HG02798 (cell line): ENCODE measurements at regions not wholly inside any gene's neighbourhood (a gene's known extent, or its start where the extent isn't known, plus 50 kb on each side); places are given as distances from the start of the nearest gene placed in this dataset.

Experiments
- ATAC-seq: cut with Tn5 transposase; IDR thresholded peaks from one replicate; pipeline ENCODE4 v1.9.1; 2021; ENCODE audit warnings: mild to moderate bottlenecking; ENCODE audit not compliant: unreplicated experiment, poor library complexity

DNA sequence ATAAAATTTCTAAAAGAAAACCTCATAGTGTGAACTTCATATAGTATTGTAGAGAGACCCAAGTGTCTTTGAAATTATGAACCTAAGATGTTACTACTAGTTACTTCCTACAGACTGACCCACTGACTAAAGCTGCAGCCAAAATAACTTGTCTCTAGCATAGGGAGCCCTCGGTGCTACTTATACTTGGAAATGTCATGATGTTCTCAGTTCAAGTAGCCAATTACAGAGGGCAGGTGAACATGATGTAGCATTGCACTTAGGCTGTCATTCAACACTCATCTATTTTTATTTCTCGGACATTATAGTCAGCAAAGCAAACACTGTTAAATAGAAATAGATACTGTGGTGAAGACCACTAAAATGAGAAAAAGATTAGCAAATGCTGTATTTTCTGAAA is 165.6 kb downstream of the AREG start:
- no peak for ATAC-seq

DNA sequence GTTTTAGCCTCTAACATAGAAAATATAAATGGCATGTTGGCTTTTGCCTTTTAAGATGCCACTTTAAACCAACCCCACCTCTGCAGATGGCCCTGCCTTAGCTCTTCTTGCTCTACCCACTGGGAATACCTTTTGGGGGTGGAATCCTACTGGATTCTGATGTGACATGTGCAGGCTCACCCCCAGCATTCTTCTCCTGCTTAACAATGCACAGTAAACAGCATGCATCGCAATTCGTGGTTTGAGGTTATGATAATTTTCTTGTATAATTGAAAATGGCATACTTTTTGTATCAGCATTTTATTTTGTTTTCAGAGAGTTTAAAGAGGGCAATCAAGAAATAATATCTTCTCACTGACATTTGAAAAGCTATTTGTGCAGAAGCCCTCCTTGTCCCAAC is 167.9 kb downstream of the AREG start:
- ATAC-seq = no peak

DNA sequence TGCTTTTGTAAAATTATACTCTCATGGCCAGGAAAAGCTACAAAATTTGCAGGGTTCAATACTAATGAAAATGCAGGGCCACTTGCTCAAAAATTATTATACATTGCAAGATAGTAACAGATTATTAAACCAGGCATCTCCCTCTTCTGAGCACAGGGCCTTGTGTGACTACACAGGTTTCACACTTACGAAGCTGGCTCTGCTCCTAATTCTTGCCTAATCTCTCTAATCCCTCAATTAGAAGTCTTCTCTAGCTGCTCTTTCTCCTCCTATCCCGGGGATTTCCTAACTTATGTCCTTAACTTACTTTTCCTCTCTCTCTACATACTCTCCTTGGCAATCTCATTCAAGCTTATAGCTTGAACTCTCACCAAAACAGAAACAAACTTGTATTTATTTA is 168.3 kb downstream of the AREG start:
- ATAC-seq = no peak

DNA sequence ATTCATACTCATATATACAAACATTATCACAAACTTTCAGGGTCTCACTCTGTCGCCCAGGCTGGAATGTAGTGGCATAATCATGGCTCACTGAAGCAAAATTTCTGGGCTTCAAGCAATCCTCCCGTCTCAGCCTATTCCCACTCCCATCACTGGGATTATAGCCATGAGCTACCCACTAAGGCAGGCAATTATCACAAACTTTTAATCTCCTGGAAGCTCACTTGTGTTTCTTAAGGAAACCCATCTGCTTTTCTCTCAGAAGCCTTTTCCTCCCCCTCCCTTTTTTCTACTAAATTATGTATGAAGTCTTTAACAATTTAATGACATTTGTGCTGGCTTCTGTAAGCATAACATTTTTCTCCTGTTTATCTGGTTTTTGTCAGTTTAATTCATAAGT is 170.5 kb downstream of the AREG start:
- ATAC-seq = no peak

DNA sequence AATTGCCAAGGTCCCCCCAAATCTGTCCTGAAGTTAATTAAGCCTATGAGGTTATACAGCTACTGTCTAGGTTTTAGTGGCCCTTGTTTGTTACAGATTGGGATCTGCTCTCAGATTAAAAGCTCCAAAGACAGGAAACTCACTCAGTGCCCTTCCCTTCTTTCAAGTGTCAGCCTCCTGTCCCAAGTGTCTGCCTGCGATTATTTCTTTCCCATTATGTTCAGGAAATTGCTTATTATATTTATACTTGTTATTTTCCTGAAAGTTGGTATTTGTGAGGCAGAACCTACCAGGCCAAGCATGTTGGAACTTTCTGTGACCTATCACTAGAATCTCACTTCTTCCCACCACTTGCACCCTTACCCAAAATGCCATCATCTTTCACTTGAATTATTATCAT is 173.2 kb downstream of the AREG start:
- ATAC-seq = no peak

DNA sequence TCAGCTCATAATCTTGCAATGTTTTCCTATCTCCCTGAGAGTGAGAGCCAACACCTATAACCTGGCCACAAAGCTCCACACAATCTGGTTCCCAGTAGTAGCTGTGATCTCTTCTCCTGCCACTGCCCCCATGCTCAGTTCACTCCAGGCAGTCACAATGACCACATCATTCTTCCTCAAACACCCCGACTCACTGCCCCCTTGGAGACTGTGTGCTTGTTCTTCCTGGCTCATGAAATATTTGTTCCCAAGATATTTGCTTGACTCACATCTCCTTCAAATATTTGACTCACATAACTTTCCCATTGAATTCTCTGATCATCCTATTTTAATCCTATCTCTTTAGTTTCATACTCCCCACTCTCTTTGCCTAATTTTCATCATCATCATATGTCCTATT is 173.7 kb downstream of the AREG start:
- ATAC-seq = no peak

DNA sequence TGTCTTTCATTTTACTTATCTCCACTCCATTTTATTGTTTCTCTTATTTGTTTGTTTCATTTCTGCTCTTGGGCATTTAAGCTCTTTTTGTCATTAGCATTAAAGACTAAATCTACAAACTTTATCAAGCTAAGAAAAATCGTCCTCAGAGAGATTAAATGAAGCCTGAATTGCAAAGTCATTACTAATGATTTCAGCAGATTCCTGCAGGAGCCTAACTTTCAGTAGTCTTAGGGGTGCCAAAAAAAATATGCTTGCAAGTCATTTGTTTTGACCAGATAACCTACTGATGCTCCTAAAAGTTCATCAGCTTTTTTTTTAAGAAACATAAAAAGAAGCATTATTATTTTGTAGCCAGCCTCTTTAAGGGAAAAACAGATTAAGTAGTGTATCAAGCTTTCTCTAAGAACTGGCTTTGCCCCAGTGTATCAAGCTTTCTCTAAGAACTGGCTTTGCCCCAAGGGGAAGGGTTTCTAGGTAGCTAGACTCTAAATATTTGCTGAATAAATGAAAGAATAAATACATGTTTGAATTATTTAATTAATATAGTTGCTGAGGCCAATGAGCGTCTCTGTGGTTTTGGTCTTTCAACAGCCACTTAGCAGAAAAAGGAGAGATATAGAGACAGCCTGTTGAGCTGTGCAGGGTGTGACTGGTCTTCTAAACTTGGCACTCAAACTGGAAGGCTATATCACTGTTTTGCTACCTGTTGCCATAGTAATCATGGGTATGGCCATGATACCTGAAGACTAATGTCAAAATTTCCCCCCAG is 174.2 kb downstream of the BTC start:
- no peak for ATAC-seq

DNA sequence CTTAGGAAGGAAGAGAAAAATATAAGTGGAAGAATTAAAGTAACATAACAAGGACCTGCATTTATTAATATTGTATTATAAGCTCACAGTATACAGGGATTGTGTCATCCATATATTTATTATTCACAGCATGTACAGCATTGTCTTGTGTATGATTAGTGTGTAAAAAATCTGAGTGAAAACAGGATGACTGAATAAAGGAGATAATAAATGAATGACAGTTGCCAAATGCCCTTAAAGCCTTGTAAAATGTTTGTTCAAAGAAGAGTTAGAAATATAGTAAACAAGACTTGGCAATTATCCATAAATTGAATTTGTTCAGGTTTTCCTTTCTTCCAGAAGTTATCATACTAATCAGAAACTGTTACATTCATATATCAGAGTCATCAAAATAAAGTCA is 172.7 kb downstream of the BTC start:
- no peak for ATAC-seq

DNA sequence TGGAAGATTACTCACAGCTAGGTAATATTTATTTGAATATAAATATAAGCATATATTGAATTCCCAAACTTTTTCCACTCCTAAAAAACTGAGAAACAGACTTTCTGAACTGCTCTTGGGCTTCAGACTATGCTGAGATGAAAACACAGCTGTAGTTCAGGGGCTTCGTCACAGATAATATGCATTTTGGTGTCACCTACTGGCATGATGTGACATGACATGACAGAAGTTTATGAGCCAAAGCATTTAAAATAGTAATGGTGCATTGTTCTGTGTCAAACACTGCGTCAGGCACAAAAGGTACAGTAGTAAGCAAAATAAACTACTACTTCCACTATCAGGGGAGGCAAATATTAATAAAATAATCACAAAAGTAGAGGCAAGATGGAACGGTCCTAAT is 171.3 kb downstream of the BTC start:
- ATAC-seq = peak; percentile 84

DNA sequence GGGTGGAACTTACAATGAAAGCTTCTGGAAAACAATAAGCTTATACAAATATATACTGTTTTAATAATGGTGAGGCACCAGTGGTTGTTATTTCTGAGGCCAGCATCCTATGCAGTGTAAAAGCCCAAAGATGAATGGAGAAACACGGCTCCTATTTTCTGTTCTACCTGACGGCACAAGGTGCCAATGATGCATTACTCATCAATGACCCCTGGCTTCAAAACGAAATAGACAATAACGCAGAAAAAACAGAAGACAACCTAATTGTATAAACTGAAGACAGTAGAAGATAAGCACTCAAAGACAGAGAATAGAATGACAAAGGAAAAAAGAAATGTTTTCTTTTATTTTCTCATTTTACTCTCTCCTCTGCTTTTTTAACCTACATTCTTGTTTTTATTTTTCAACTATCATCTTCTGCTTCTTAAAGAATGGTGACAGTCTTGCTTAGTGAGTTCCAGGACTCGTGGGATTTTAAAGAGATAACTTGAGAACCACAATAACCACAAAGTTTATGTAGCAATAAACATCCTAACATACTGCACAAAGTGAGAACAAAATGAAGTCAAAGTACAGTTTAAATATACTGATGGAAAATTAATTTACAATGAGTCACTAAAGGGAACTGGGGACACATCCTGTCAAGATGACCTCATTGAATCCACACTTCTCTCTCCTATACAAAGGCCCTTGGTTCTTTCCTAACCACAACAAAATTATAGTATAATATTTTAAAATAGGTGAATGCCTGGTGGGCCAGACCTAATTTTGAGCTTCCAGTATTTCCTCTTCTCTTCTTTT is 169.8 kb downstream of the BTC start:
- ATAC-seq = no peak

DNA sequence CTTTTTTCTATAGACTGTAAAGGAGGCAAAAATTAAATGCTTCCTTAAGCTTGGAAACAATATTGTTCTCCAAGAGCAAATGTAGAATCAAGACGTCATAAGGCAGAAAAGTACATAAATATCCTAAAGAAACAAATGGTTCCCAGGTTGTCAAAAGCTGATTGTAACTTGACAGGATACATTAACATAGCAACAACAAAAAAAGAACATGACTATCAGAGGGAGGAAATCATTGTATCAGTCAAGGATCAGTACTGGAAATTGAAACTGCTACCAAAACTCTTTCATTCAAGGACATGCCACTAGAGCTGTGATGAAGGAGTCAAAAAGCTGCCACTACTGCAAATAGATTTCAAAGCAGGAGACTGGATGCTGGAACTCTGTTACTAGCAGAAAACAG is 168.3 kb downstream of the BTC start:
- ATAC-seq = no peak

DNA sequence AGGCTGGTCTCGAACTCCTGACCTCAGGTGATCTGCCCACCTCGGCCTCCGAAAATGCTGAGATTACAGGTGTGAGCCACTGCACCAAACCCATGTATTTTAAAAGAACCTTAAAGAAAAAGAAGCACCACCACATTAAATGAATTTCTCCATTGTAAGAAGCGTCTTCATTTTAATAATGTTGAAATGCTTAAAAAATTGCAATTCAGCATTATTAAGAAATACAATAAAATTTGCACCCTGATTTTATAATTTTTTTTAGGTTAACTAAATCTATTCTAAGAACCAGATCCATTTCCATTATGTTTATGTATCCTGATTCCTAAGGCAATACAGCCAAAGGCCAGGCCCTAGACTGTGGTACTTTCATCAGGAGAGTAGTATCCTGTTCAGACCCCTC is 167.2 kb downstream of the BTC start:
- ATAC-seq = no peak

DNA sequence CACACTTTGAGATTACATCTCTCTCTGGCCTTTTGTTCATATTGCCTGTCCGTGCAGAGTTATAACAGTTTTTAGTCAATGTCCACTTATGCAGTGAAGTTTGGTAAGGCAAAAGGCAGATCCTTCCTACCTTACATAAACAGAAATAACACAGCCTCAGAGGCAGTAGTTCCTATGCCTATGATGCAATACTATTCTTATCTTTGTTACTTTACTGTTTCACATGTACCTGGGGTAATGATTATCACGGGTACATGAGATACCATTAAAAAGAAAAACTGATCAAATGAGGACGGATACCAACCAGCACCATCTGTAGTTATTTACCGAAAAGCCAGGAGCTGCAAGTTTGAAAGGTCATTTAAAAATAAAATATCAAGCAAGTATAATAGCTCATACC is 166.8 kb downstream of the BTC start:
- ATAC-seq = no peak

DNA sequence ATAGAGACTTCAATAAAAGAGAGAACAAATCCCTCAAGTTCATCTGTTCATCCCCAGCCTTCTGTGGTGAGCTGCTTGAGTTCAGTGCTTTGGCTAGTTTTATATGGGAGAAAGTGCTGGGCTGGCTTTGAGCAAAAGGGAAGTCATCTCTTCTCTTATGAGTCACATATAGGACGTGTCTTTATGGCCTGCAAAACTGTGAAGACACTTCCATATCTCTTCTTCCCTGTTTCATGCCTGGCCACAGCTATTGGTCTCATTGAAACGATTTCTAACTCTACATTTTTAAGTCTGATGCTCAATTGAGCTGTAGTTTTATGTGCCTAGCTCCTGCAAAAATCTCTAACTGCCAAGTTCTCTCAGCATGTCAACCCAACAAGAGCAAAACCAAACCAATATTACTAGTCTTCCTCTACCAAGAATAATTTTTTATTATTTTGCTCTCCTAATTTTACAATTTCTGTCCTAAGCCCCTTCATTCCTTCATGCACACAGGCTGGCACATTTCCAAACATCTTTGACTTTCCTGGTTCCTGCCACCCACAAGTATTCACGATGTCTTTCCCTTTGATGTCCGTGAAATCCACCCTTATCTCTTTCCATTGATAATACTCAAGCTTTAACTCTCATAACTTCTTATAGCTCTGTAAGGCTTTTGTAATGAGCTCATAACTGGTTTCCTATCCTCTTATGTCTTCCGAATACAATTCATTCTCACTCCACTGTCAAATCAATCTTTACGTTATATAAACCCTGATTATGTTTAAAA is 165.3 kb downstream of the BTC start:
- no peak for ATAC-seq

DNA sequence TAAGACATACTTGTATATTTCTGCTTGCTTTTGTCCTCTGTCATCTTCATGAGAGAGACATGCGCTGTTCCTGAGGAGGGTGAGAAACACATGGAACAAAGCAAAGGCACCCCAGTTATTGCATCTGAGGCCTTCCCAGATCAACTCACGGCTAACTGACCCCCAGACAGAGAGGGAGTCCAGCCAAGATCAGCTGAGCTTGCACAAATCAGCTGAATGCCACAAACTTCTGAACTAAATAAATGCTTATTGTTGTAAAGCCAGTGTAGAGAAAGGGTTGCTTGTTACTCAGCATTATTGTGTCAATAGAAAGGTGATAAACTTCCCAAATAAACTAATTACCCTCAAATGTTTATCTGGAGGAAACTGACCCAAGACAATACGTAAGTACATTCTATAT is 163.8 kb downstream of the BTC start:
- ATAC-seq = no peak

DNA sequence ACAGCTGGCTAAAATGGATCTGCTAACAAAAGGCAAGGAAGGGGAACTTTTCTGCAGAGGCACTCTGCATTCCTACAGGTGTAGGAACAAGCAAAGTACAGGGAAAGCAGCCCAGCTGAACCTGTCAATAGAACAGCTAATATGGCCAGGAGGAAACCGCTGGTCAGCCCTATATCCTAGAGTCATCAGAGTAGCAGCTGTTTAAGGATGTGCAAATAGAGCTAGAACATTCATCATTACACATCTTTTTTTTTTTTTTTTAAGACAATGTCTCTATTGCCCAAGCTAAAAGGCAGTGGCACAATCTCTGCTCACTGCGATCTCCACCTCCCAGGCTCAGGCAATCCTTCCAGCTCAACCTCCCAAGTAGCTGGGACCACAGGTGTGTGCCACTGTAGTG is 163.0 kb downstream of the BTC start:
- no peak for ATAC-seq

DNA sequence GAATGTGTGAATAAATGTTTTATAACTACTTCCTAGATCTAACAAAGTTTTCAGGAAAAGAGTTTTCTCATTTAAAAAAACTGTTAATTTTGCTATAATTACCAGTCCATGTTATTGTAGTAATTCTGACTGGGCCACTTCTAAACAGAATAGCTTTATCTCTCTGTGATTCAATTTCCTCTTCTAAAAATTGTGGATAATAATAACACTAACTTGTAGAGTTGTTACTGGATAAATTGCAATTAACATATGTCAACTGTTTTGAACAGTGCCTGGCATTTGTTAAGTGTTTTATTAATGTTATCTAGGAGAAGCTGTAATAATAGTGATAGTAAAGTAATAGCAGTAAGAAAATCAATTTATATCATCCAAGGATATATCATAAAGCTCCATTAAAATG is 162.3 kb downstream of the BTC start:
- no peak for ATAC-seq

DNA sequence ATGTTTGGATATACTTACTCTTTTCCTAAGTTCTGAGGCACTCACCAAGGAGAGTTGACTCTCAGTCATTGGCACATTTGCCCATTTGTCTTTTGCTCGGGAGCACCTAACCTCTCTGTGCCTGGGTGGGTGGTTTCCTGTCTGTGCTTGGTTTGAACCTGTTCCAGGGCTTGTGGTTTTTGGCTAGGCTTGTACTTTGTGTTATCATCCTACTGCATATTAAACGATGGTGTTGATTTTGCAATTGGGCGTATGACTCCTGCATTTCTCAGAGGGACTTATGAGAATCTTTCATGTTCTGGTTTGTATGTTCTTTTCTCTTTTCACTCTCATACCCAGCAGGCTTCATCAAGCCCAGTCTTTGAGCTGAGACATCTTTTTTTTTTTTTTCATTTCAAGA is 161.7 kb downstream of the BTC start:
- ATAC-seq = no peak

DNA sequence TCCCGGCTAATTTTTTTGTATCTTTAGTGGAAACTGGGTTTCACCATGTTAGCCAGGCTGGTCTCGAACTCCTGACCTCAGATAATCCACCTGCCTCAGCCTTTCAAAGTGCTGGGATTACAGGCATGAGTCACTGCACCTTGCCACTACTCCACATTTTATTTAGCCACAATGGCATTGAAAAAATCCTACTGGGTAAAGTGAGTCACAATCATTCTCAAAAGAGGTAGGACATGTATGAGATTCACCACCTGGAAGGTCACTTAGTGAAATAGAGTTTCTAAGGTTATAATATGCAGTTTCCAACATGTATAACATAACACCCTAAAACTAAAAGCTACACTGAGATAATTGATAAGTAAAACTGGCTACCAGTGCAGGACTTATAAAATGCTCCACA is 159.2 kb downstream of the BTC start:
- ATAC-seq = no peak

DNA sequence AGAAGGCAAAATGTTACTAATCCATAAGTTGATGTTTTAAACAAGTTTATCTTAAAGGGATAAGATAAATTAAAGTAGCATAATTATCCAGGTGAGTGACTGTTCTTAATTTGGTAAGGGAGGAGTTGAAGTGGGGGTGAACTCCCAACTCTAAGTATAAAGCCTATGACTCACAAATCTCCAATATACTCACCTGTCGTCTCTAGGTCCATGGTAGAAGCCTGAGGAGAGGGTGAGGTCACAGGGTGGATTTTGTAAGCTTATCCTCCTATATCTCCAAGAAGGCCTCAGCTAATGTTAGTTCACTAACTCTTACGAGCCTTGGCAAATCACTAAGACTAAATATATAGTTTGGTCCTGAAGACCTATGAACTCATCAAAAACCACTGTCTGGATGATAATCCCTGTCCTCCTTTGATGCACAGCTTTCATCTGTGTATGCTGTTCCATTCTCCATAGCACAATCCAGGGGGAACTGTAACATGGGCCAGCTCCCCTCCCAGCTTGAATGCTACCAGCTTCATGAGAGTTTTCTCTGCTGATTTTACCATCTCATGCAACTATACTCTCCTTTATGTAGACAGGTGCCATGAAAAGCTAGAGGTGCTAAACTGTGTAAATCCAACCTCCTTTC is 158.7 kb downstream of the BTC start:
- ATAC-seq = no peak

DNA sequence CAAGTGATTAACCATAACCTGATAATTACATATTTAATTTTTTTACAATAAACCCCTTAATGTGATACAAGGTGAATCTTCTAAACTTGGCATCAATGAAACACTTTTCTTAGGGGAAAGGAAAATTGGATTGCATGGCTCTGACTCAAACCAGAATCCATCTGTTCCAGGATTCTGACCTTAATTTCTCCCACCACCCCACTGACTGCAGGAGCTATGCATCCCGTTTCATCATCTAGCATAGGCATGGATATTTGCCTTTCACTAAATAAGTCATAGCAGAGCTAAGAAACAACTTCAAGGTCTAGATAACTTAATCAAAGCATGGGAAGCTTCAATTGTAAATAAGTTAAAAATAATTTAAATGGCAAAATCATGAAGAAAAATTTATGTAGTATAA is 156.3 kb downstream of the BTC start:
- ATAC-seq = no peak
